ENCODE measurements at regions not wholly inside any gene's neighbourhood (a gene's known extent, or its start where the extent isn't known, plus 50 kb on each side); places are given as distances from the start of the nearest gene placed in this dataset.

DNA sequence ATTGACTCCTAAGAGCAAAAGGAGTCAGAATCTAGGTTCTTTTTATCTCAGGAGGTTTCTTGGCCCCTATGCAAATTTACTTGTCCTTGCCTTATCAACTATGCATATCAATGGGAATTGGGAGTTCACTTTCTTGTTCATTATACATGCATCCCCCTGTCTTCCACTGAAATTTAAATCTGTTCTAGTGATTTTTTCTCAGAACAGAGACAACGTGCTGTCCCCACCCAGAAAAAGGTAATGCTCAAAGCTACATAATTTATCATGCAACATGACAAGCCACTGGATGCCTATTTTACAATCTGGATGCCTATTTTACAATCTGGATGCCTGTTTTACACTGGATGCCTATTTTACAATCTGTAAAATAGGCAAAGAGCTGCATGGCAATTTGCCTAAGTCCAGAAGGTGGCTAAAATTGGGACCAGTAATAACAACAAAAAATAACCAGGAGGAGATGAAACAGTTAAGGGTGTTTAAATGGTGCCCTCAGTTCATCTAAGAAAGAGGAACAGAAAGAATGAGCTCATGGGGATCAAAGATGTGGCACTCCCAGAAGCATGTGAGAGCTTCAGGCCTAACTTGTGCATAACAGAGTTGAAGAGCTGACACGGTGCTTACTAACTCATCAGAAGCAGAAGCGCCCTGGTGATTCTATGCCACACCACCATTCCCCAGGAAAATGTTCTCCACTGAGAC is 537.8 kb upstream of the BOD1L1 start:
- TF ChIP-seq, protein P1, sequence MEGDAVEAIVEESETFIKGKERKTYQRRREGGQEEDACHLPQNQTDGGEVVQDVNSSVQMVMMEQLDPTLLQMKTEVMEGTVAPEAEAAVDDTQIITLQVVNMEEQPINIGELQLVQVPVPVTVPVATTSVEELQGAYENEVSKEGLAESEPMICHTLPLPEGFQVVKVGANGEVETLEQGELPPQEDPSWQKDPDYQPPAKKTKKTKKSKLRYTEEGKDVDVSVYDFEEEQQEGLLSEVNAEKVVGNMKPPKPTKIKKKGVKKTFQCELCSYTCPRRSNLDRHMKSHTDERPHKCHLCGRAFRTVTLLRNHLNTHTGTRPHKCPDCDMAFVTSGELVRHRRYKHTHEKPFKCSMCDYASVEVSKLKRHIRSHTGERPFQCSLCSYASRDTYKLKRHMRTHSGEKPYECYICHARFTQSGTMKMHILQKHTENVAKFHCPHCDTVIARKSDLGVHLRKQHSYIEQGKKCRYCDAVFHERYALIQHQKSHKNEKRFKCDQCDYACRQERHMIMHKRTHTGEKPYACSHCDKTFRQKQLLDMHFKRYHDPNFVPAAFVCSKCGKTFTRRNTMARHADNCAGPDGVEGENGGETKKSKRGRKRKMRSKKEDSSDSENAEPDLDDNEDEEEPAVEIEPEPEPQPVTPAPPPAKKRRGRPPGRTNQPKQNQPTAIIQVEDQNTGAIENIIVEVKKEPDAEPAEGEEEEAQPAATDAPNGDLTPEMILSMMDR (conservative IDR thresholded peaks at IDR 0.05; ENCODE audit: low read depth, low read length) = no peak
- TF ChIP-seq EZH2 (IDR thresholded peaks at IDR 0.05; ENCODE audit: low read length, unreplicated experiment) (no peak), EZH2phosphoT487 (IDR thresholded peaks at IDR 0.05; ENCODE audit: borderline replicate concordance, low read length) (no peak)
- H3K27me3 ChIP-seq (ENCODE audit: low read length) = no peaks in the 10 kb centered on the region
- H3K9me3 ChIP-seq (ENCODE audit: low read length) = no peaks in the 10 kb centered on the region
- no TSS peak for BruUV-seq (replicated peaks)
- no peaks in the 10 kb centered on the region for H3K36me3 ChIP-seq (ENCODE audit: low read depth, low read length)
- no peak overlapping the region for H3K4me2 ChIP-seq (ENCODE audit: low read length)
- H3K9ac ChIP-seq (ENCODE audit: low read length) = no peak overlapping the region
- H4K20me1 ChIP-seq (ENCODE audit: low read length) = no peaks in the 10 kb centered on the region
- no peak overlapping the region for H3K27ac ChIP-seq (ENCODE audit: low read length)
- peaks cover 27% of the 10 kb centered on the region for H3K4me1 ChIP-seq (ENCODE audit: insufficient read depth, low read length)
- POLR2A ChIA-PET (ENCODE audit: unreplicated experiment) = no interaction called here
- CTCF ChIA-PET = no interaction called here
- no peak overlapping the region for H2AFZ ChIP-seq (ENCODE audit: low read length)
- H3K9me2 ChIP-seq (replicated peaks; ENCODE audit: low read length) = no peaks in the 10 kb centered on the region
- H3F3A ChIP-seq (ENCODE audit: low read length, unreplicated experiment) = peaks cover 7% of the 10 kb centered on the region
- ATAC-seq (no peak), DNase-seq (no peak)
- no peak overlapping the region for H3K4me3 ChIP-seq (ENCODE audit: low read length)
- intact Hi-C loops (cut with micrococcal nuclease) = no loop called here
- H3K79me2 ChIP-seq (ENCODE audit: low read length) = no peaks in the 10 kb centered on the region

DNA sequence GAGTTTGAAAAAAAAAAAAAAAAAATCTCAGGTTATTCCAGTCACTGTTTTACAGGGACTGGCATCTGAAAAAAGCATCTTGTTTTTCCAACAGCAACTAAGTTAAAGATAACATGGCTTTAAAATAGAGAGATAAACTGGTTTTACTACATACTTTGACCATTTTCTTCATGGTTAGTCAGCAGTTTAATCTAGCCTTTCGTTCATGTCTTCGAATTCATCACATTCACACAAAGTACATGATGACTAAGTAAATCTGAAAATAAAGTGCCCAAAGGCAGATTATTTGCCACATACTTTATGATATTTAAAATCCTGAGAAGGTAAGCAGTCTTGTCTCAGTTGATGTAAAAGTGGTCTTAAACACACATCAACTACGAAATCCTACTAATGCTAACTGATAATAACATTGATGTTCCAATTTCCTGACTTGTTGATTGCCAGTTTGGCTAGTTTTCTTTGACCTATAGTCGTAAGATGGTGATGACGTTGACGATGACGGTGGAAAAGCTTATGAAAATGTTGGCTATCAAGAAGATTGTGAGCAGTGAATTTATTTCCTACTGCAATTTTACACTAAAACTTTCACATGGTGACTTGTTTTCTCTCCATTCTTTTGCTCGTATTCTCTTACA is 540.5 kb upstream of the BOD1L1 start:
- peak; percentile 83 for DNase-seq
- H3K27ac ChIP-seq (ENCODE audit: low read length) = peak overlapping the region; percentile 99
- TF ChIP-seq EZH2 (IDR thresholded peaks at IDR 0.05; ENCODE audit: low read length, unreplicated experiment) = no peak
- TF ChIP-seq, protein P1 (conservative IDR thresholded peaks at IDR 0.05; ENCODE audit: low read depth, low read length) = no peak
- TF ChIP-seq EZH2phosphoT487 (IDR thresholded peaks at IDR 0.05; ENCODE audit: borderline replicate concordance, low read length) = no peak
- BruUV-seq (replicated peaks) = no TSS peak
- ChIA-PET CTCF (no interaction called here), POLR2A (ENCODE audit: unreplicated experiment) (no interaction called here)
- H3K9me3 ChIP-seq (ENCODE audit: low read length) = no peaks in the 10 kb centered on the region
- peak overlapping the region; percentile 35; the same call in 1 of the 2 replicates for H3K4me3 ChIP-seq (ENCODE audit: low read length)
- no peak overlapping the region for H2AFZ ChIP-seq (ENCODE audit: low read length)
- H3K9me2 ChIP-seq (replicated peaks; ENCODE audit: low read length) = no peaks in the 10 kb centered on the region
- H3K4me2 ChIP-seq (ENCODE audit: low read length) = peak overlapping the region; percentile 77
- H3K27me3 ChIP-seq (ENCODE audit: low read length) = no peaks in the 10 kb centered on the region
- intact Hi-C loops (cut with micrococcal nuclease) = loop anchor here (2.0 kb wide), 1 partner anchor 511 kb away; no protein-coding TSS in a partner anchor
- peaks cover 7% of the 10 kb centered on the region for H3F3A ChIP-seq (ENCODE audit: low read length, unreplicated experiment)
- no peaks in the 10 kb centered on the region for H3K79me2 ChIP-seq (ENCODE audit: low read length)
- no peaks in the 10 kb centered on the region for H4K20me1 ChIP-seq (ENCODE audit: low read length)
- H3K4me1 ChIP-seq (ENCODE audit: insufficient read depth, low read length) = peaks cover 27% of the 10 kb centered on the region
- H3K36me3 ChIP-seq (ENCODE audit: low read depth, low read length) = no peaks in the 10 kb centered on the region
- ATAC-seq = peak; percentile 56
- peak overlapping the region; percentile 89 for H3K9ac ChIP-seq (ENCODE audit: low read length)

DNA sequence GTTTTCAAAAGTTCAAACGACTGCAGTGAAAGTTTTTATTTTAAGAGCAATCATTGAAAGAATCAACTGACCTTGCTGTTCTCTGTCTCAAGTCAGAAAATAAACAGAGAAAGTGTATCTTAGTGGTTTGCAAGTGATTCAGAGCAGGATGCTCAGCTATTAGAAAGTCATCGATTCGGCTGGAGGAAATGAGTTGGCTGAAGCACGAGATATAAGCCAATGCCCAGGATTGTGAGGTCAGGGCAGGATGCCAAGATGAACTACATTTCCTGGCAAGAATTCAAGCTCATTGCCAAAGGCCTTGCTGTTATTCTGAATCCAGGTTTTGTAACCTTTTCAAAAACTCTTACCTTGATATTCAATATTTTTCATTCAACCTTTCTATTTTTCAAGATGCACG is 541.4 kb upstream of the BOD1L1 start:
- Histone ChIP-seq H3K9me2 (replicated peaks; ENCODE audit: low read length) (no peaks in the 10 kb centered on the region), H3K9ac (ENCODE audit: low read length) (peak overlapping the region; percentile 89), H3F3A (ENCODE audit: low read length, unreplicated experiment) (peaks cover 7% of the 10 kb centered on the region), H3K36me3 (ENCODE audit: low read depth, low read length) (no peaks in the 10 kb centered on the region), H3K4me1 (ENCODE audit: insufficient read depth, low read length) (peaks cover 27% of the 10 kb centered on the region), H3K9me3 (ENCODE audit: low read length) (no peaks in the 10 kb centered on the region), H3K27me3 (ENCODE audit: low read length) (no peaks in the 10 kb centered on the region), H2AFZ (ENCODE audit: low read length) (no peak overlapping the region), H4K20me1 (ENCODE audit: low read length) (no peaks in the 10 kb centered on the region), H3K4me2 (ENCODE audit: low read length) (peak overlapping the region; percentile 77), H3K4me3 (ENCODE audit: low read length) (peak overlapping the region; percentile 10; the same call in 1 of the 2 replicates), H3K27ac (ENCODE audit: low read length) (peak overlapping the region; percentile 99), H3K79me2 (ENCODE audit: low read length) (no peaks in the 10 kb centered on the region)
- DNase-seq (peak; percentile 97), ATAC-seq (peak; percentile 87)
- ChIA-PET CTCF (no interaction called here), POLR2A (ENCODE audit: unreplicated experiment) (interaction anchor here (0.5 to 0.6 kb wide), 2 partner anchors 338 to 419 kb away, joined by 3 to 15 read pairs; no protein-coding TSS in a partner anchor)
- TF ChIP-seq EZH2 (IDR thresholded peaks at IDR 0.05; ENCODE audit: low read length, unreplicated experiment) = no peak
- TF ChIP-seq EZH2phosphoT487 (IDR thresholded peaks at IDR 0.05; ENCODE audit: borderline replicate concordance, low read length) = no peak
- TF ChIP-seq, protein P1 (conservative IDR thresholded peaks at IDR 0.05; ENCODE audit: low read depth, low read length) = no peak
- BruUV-seq (replicated peaks) = no TSS peak
- intact Hi-C loops (cut with micrococcal nuclease) = loop anchor here (2.0 kb wide), 1 partner anchor 512 kb away; no protein-coding TSS in a partner anchor
